Ishikawa (cell line): ENCODE measurements at regions not wholly inside any gene's neighbourhood (a gene's known extent, or its start where the extent isn't known, plus 50 kb on each side); places are given as distances from the start of the nearest gene placed in this dataset.

ENCODE experiments used
- CEBPB ChIP-seq: IDR thresholded peaks from 2 replicates; pipeline ENCODE4 v1.6.1; 2012
- RAD21 ChIP-seq: IDR thresholded peaks from 2 replicates; pipeline ENCODE4 v1.6.1; 2012; ENCODE audit warnings: low read depth
- REST ChIP-seq: IDR thresholded peaks from 2 replicates; pipeline ENCODE4 v1.6.1; 2012; ENCODE audit warnings: low read depth, mild to moderate bottlenecking
- USF1 ChIP-seq: IDR thresholded peaks from 2 replicates; pipeline ENCODE4 v1.6.1; 2012

- no peak for TF ChIP-seq RAD21
- no peak for TF ChIP-seq REST
- no peak for TF ChIP-seq CEBPB
- no peak for TF ChIP-seq USF1
These were observed 83.4 kb upstream of the RGPD5 start for GRCh38 chr2:109710505-109711229.
